OCI-LY7 (cell line): ENCODE measurements at regions not wholly inside any gene's neighbourhood (a gene's known extent, or its start where the extent isn't known, plus 50 kb on each side); places are given as distances from the start of the nearest gene placed in this dataset.

ENCODE experiments used
- BruUV-seq: library from RNA; stranded (reverse); fragments of 400-500 nt; replicated peaks from 2 replicates; lab custom pipeline; 2021; lab: Mats Ljungman, UMichigan
- CTCF ChIA-PET: fragments of 300-600 bp; sonication (Branson Sonifier 250); formaldehyde crosslinking; loops from one replicate; lab custom pipeline; 2022; ENCODE audit warnings: antibody characterized with exemption; ENCODE audit not compliant: unreplicated experiment; lab: Charles Lee
- POLR2A ChIA-PET: fragments of 300-600 bp; sonication (Branson Sonifier 250); formaldehyde crosslinking; loops from one replicate; lab custom pipeline; 2022; ENCODE audit warnings: antibody characterized with exemption; lab: Charles Lee
- DNase-seq: peaks from one replicate; pipeline ENCODE4 v3.0.0-alpha.2; 2015; ENCODE audit warnings: low spot score
- H2AFZ ChIP-seq: fragments of 200-600 bp; sonication (generic), shearing (Covaris generic); 2 replicates; pipeline ENCODE4 v1.6.1; 2014; ENCODE audit warnings: mild to moderate bottlenecking, antibody characterized with exemption, low read length, moderate library complexity
- H3K27ac ChIP-seq: fragments of 200-600 bp; sonication (generic); 2 replicates; pipeline ENCODE4 v1.5.1; 2014; ENCODE audit warnings: mixed run types, low read depth, mild to moderate bottlenecking, moderate library complexity, low read length, inconsistent platforms; ENCODE audit not compliant: poor library complexity, severe bottlenecking
- H3K36me3 ChIP-seq: fragments of 200-600 bp; sonication (generic); 2 replicates; pipeline ENCODE4 v1.6.1; 2014; ENCODE audit warnings: mild to moderate bottlenecking, antibody characterized with exemption, low read length, moderate library complexity, mixed read lengths; ENCODE audit not compliant: insufficient read depth
- H3K4me1 ChIP-seq: fragments of 200-600 bp; sonication (generic); 2 replicates; pipeline ENCODE4 v1.5.1; 2014; ENCODE audit warnings: mild to moderate bottlenecking, low read length; ENCODE audit not compliant: insufficient read depth, poor library complexity, severe bottlenecking
- H3K4me2 ChIP-seq: fragments of 200-600 bp; sonication (generic); 2 replicates; pipeline ENCODE4 v1.6.1; 2014; ENCODE audit warnings: mild to moderate bottlenecking, low read length
- H3K4me3 ChIP-seq: fragments of 200-600 bp; sonication (generic); 2 replicates; pipeline ENCODE4 v1.5.1; 2014; ENCODE audit warnings: mild to moderate bottlenecking, low read depth, low read length; ENCODE audit not compliant: poor library complexity, severe bottlenecking
- H3K79me2 ChIP-seq: fragments of 200-600 bp; sonication (generic); 2 replicates; pipeline ENCODE4 v1.6.1; 2016; ENCODE audit warnings: low read depth, mild to moderate bottlenecking, low read length, moderate library complexity, mixed read lengths; ENCODE audit not compliant: insufficient read depth
- H3K9me2 ChIP-seq: fragments of 200-600 bp; sonication (generic); 2 replicates; pipeline ENCODE4 v1.6.1; 2016; ENCODE audit warnings: mild to moderate bottlenecking, low read length, mixed read lengths; ENCODE audit not compliant: insufficient read depth
- H3K9me3 ChIP-seq: fragments of 200-600 bp; sonication (generic); 2 replicates; pipeline ENCODE4 v1.6.1; 2014; ENCODE audit warnings: mild to moderate bottlenecking, mixed run types, low read length, mixed read lengths
- H4K20me1 ChIP-seq: fragments of 200-600 bp; sonication (generic); 2 replicates; pipeline ENCODE4 v1.6.1; 2014; ENCODE audit warnings: mild to moderate bottlenecking, antibody characterized with exemption, low read length, moderate library complexity, mixed read lengths; ENCODE audit not compliant: insufficient read depth
- EZH2phosphoT487 ChIP-seq: fragments of 200-600 bp; sonication (generic); IDR thresholded peaks from 2 replicates; pipeline ENCODE4 v1.6.1; 2018; ENCODE audit warnings: low read depth, borderline replicate concordance, mild to moderate bottlenecking, mixed run types, antibody characterized with exemption, low read length, moderate library complexity, mixed read lengths
- intact Hi-C: fragments of 100-400 bp; cut with micrococcal nuclease; formaldehyde crosslinking; loops from one replicate; pipeline ENCODE4 v1.10.0; 2022; ENCODE audit not compliant: unreplicated experiment
- TF ChIP-seq, protein P1 (sequence below): fragments of 200-600 bp; sonication (generic); conservative IDR thresholded peaks from 2 replicates; pipeline ENCODE4 v1.5.1; 2014; ENCODE audit warnings: mild to moderate bottlenecking, antibody characterized with exemption, low read length, moderate library complexity, mixed read lengths

DNA sequence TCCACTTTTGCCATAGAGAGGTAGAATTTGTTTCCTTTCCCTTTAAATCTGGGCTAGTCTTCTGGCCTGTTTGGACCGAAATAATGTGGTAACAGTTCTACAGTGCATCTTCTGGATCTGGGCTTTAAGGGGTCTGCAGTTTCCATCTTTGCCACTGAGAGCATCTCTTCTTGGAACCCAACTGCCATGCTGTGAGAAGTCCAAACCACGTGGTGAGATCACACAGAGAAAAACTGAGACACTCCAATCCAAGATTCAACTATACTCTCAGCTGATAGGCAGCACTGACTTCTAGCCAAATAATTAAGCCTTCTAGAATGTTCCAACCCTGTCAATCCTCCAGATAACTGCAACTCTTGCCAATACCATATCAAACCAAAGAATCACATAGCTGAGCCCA lies 261.1 kb downstream of the INSIG2 start:
- Histone ChIP-seq H3K4me2 (no peak overlapping the region), H3K9me3 (no peaks in the 10 kb centered on the region), H3K4me1 (no peaks in the 10 kb centered on the region), H3K27ac (no peak overlapping the region), H3K4me3 (no peak overlapping the region), H3K79me2 (no peaks in the 10 kb centered on the region), H3K36me3 (no peaks in the 10 kb centered on the region), H4K20me1 (no peaks in the 10 kb centered on the region), H2AFZ (no peak overlapping the region), H3K9me2 (no peaks in the 10 kb centered on the region)
- BruUV-seq, result no TSS peak
- DNase-seq, result no peak
- intact Hi-C loops, result no loop called here
- CTCF ChIA-PET, result no interaction called here
- no peak for TF ChIP-seq EZH2phosphoT487
- TF ChIP-seq, protein P1, sequence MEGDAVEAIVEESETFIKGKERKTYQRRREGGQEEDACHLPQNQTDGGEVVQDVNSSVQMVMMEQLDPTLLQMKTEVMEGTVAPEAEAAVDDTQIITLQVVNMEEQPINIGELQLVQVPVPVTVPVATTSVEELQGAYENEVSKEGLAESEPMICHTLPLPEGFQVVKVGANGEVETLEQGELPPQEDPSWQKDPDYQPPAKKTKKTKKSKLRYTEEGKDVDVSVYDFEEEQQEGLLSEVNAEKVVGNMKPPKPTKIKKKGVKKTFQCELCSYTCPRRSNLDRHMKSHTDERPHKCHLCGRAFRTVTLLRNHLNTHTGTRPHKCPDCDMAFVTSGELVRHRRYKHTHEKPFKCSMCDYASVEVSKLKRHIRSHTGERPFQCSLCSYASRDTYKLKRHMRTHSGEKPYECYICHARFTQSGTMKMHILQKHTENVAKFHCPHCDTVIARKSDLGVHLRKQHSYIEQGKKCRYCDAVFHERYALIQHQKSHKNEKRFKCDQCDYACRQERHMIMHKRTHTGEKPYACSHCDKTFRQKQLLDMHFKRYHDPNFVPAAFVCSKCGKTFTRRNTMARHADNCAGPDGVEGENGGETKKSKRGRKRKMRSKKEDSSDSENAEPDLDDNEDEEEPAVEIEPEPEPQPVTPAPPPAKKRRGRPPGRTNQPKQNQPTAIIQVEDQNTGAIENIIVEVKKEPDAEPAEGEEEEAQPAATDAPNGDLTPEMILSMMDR, result no peak
- POLR2A ChIA-PET, result interaction anchor here (0.7 kb wide), 1 partner anchor 40 kb away, joined by 3 read pairs; no protein-coding TSS in a partner anchor

DNA sequence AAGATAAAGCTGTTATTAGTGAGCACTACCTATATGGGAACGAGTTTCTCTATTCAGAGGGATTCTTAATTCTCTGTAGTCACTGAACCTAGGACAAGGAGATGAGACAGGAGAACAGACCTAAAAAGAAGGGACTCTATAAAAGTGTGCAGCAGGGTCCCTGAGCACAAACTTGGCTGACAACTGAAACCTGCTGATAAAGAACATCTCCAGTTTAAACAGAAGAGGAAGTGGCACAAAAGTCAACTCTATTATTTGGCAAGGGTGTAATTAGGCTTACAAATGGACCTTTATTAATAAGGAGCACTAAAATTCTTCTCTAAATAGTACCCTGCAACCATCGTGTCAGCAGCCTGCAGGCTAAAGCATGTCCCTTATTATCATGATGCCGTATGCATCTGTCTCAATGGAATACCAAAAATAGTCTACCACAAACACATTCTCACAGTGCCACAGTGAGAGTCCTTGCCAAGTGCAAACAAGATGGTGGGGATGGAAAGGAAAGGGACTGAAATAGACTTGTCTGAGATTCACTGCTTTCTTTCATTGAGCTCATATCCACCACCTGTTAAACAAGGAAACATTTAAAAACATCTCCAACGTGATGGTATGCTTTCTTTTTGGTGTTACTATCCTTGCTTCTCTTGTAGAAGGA lies 260.2 kb downstream of the INSIG2 start:
- Histone ChIP-seq H3K9me3 (no peaks in the 10 kb centered on the region), H3K36me3 (no peaks in the 10 kb centered on the region), H3K4me3 (no peak overlapping the region), H3K4me1 (no peaks in the 10 kb centered on the region), H4K20me1 (no peaks in the 10 kb centered on the region), H3K27ac (no peak overlapping the region), H3K4me2 (no peak overlapping the region), H3K9me2 (no peaks in the 10 kb centered on the region), H3K79me2 (no peaks in the 10 kb centered on the region), H2AFZ (no peak overlapping the region)
- TF ChIP-seq, protein P1, result no peak
- no peak for TF ChIP-seq EZH2phosphoT487
- DNase-seq, result no peak
- no TSS peak for BruUV-seq
- POLR2A ChIA-PET, result interaction anchor here (0.7 kb wide), 1 partner anchor 40 kb away, joined by 3 read pairs; no protein-coding TSS in a partner anchor
- CTCF ChIA-PET, result no interaction called here
- intact Hi-C loops, result no loop called here

DNA sequence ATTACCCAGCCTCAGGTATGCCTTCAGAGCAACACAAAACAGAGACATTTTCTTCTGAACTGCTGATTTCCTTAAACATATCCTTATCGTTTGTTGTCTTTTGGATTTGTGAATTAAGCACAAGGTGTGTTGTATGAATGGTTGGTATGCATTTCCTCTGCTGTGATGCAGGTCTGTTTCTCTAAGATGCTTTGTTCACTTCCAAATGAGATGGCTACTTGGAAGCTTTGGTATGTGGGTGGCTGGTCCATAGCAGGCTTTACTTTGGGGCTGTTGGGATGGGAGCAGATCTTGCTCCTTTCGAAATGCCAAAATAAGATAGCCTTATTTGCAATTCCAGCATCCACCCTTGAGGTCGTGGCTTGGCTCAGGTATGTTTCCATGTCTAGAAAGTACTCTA lies 257.2 kb downstream of the INSIG2 start:
- Histone ChIP-seq H3K79me2 (no peaks in the 10 kb centered on the region), H4K20me1 (no peaks in the 10 kb centered on the region), H3K9me2 (no peaks in the 10 kb centered on the region), H3K4me3 (no peak overlapping the region), H3K36me3 (no peaks in the 10 kb centered on the region), H3K27ac (no peak overlapping the region), H3K9me3 (no peaks in the 10 kb centered on the region), H3K4me2 (no peak overlapping the region), H2AFZ (no peak overlapping the region), H3K4me1 (no peaks in the 10 kb centered on the region)
- POLR2A ChIA-PET, result no interaction called here
- BruUV-seq, result no TSS peak
- intact Hi-C loops, result no loop called here
- CTCF ChIA-PET, result no interaction called here
- TF ChIP-seq, protein P1, result no peak
- TF ChIP-seq EZH2phosphoT487, result no peak
- no peak for DNase-seq
